H1 (cell line): ENCODE measurements at regions not wholly inside any gene's neighbourhood (a gene's known extent, or its start where the extent isn't known, plus 50 kb on each side); places are given as distances from the start of the nearest gene placed in this dataset.

Experiments
- CTCF ChIA-PET: fragments of 300-600 bp; sonication (Branson Sonifier 250); formaldehyde crosslinking; loops from one replicate; lab custom pipeline; 2021; ENCODE audit not compliant: partially characterized antibody; lab: Charles Lee
- POLR2A ChIA-PET: fragments of 300-600 bp; sonication (Branson Sonifier 250); formaldehyde crosslinking; loops from one replicate; lab custom pipeline; 2021; ENCODE audit warnings: inconsistent platforms; ENCODE audit not compliant: partially characterized antibody; lab: Charles Lee
- DNase-seq, 2 experiments: peaks; one replicate each; pipeline versions ENCODE4 v3.0.0 to v3.0.0-alpha.2; 2010 to 2022; ENCODE audit warnings: low spot score in 2 of 2, low read depth in 1 of 2, mixed read lengths in 1 of 2
- FAIRE-seq: peaks from 2 replicates; lab custom pipeline; 2011; peaks lifted over from hg19 to GRCh38; lab: Jason Lieb, UNC
- H2AFZ ChIP-seq: 2 replicates; pipeline ENCODE4 v1.8.1; 2012; ENCODE audit warnings: low read length, inconsistent platforms
- H2AK5ac ChIP-seq: 2 replicates; pipeline ENCODE4 v1.6.1; 2013; ENCODE audit warnings: low read depth, low read length
- H2BK120ac ChIP-seq: replicated peaks from 2 replicates; pipeline ENCODE3; 2013; ENCODE audit warnings: low read depth, low read length, inconsistent platforms
- H2BK12ac ChIP-seq: 2 replicates; pipeline ENCODE4 v1.6.1; 2013; ENCODE audit warnings: low read depth, low read length
- H2BK15ac ChIP-seq: 2 replicates; pipeline ENCODE4 v1.6.1; 2013; ENCODE audit warnings: low read length
- H2BK20ac ChIP-seq: 2 replicates; pipeline ENCODE4 v1.6.1; 2013; ENCODE audit warnings: low read length
- H2BK5ac ChIP-seq: 2 replicates; pipeline ENCODE4 v1.6.1; 2013; ENCODE audit warnings: low read depth, low read length
- H3K14ac ChIP-seq: 2 replicates; pipeline ENCODE4 v1.6.1; 2013; ENCODE audit warnings: inconsistent platforms; ENCODE audit not compliant: insufficient read length
- H3K18ac ChIP-seq: 2 replicates; pipeline ENCODE4 v1.6.1; 2013; ENCODE audit warnings: low read length; ENCODE audit errors: extremely low read depth
- H3K23ac ChIP-seq: 2 replicates; pipeline ENCODE4 v1.6.1; 2013; ENCODE audit warnings: inconsistent platforms; ENCODE audit not compliant: insufficient read length
- H3K23me2 ChIP-seq: 2 replicates; pipeline ENCODE4 v1.6.1; 2013; ENCODE audit warnings: low read depth, low read length
- H3K27ac ChIP-seq: 2 replicates; pipeline ENCODE4 v1.6.1; 2011; ENCODE audit warnings: low read depth, low read length, inconsistent platforms
- H3K27me3 ChIP-seq, 4 experiments: replicated peaks in 1 of 4; 1 replicate in 1 of 4; 2 replicates in 3 of 4; pipeline versions ENCODE4 v1.6.1 to v1.8.1; 2011 to 2013; ENCODE audit warnings: low read length in 3 of 4, mild to moderate bottlenecking in 3 of 4, inconsistent platforms in 2 of 4, mixed read lengths in 2 of 4, moderate library complexity in 1 of 4; ENCODE audit not compliant: control insufficient read depth in 3 of 4, insufficient read depth in 3 of 4; ENCODE audit errors: extremely low read depth in 1 of 4
- H3K36me3 ChIP-seq, 4 experiments: 2 replicates each; pipeline versions ENCODE4 v1.6.1 to v1.8.1; 2011 to 2013; ENCODE audit warnings: mild to moderate bottlenecking in 4 of 4, low read length in 3 of 4, moderate library complexity in 2 of 4, control low read depth in 1 of 4, inconsistent platforms in 1 of 4; ENCODE audit not compliant: insufficient read depth in 4 of 4, control insufficient read depth in 2 of 4
- H3K4ac ChIP-seq: replicated peaks from 2 replicates; pipeline ENCODE3; 2013; ENCODE audit warnings: low read length, low read depth, mixed read lengths, inconsistent platforms; ENCODE audit not compliant: insufficient read length
- H3K4me1 ChIP-seq, 4 experiments: replicated peaks in 1 of 4; 1 replicate in 1 of 4; 2 replicates in 3 of 4; pipeline versions ENCODE4 v1.6.1 to v1.8.1; 2011 to 2013; ENCODE audit warnings: low read length in 3 of 4, inconsistent platforms in 2 of 4, mixed read lengths in 1 of 4; ENCODE audit not compliant: insufficient read depth in 4 of 4, control insufficient read depth in 3 of 4
- H3K4me2 ChIP-seq, 2 experiments: 2 replicates each; pipeline versions ENCODE4 v1.6.1 to v1.8.1; 2011 to 2013; ENCODE audit warnings: low read depth in 2 of 2, low read length in 2 of 2, control low read depth in 1 of 2, inconsistent platforms in 1 of 2, mild to moderate bottlenecking in 1 of 2; ENCODE audit not compliant: insufficient read depth in 1 of 2
- H3K4me3 ChIP-seq, 4 experiments: fragments of 200-600, 300-600 bp in 1 of 4; sonication (generic), shearing (Covaris generic), sonication (Bioruptor Twin) in 1 of 4; 2 replicates each; pipeline versions ENCODE4 v1.5.1 to v1.8.1; 2011 to 2016; ENCODE audit warnings: low read length in 4 of 4, low read depth in 3 of 4, control low read depth in 2 of 4, inconsistent platforms in 2 of 4, mild to moderate bottlenecking in 2 of 4, mixed read lengths in 1 of 4, moderate library complexity in 1 of 4; ENCODE audit not compliant: insufficient read depth in 2 of 4; ENCODE audit errors: extremely low read depth in 1 of 4
- H3K56ac ChIP-seq: replicated peaks from 2 replicates; pipeline ENCODE3; 2013; ENCODE audit warnings: low read depth, mild to moderate bottlenecking, mixed read lengths, low read length, inconsistent platforms; ENCODE audit not compliant: insufficient read length
- H3K79me1 ChIP-seq: 2 replicates; pipeline ENCODE4 v1.6.1; 2013; ENCODE audit warnings: low read depth, low read length, control low read depth
- H3K79me2 ChIP-seq, 2 experiments: 2 replicates each; pipeline versions ENCODE4 v1.6.1 to v1.8.1; 2012 to 2013; ENCODE audit warnings: low read length in 2 of 2, mild to moderate bottlenecking in 2 of 2, inconsistent platforms in 1 of 2; ENCODE audit not compliant: insufficient read depth in 2 of 2, control insufficient read depth in 1 of 2
- H3K9ac ChIP-seq, 4 experiments: replicated peaks in 1 of 4; 1 replicate in 1 of 4; 2 replicates in 3 of 4; pipeline versions ENCODE4 v1.6.1 to v1.8.1; 2011 to 2013; ENCODE audit warnings: low read depth in 3 of 4, low read length in 3 of 4, control low read depth in 2 of 4, mild to moderate bottlenecking in 2 of 4, moderate library complexity in 2 of 4, inconsistent platforms in 1 of 4; ENCODE audit errors: extremely low read depth in 1 of 4
- H3K9me3 ChIP-seq, 2 experiments: 2 replicates each; pipeline versions ENCODE4 v1.6.1 to v1.8.1; 2012 to 2013; ENCODE audit warnings: mild to moderate bottlenecking in 2 of 2, moderate library complexity in 2 of 2, control low read depth in 1 of 2, inconsistent platforms in 1 of 2, low read depth in 1 of 2, low read length in 1 of 2, mixed read lengths in 1 of 2; ENCODE audit not compliant: insufficient read depth in 2 of 2
- H4K20me1 ChIP-seq, 2 experiments: replicated peaks in 1 of 2; 2 replicates each; pipeline versions ENCODE3 to v1.8.1; 2011 to 2013; ENCODE audit warnings: inconsistent platforms in 2 of 2, low read length in 2 of 2, mild to moderate bottlenecking in 1 of 2; ENCODE audit not compliant: insufficient read depth in 2 of 2, control insufficient read depth in 1 of 2
- H4K5ac ChIP-seq: 2 replicates; pipeline ENCODE4 v1.6.1; 2013; ENCODE audit warnings: low read length, low read depth, mixed read lengths, inconsistent platforms; ENCODE audit not compliant: insufficient read length
- H4K8ac ChIP-seq: 2 replicates; pipeline ENCODE4 v1.8.0; 2013; ENCODE audit warnings: mild to moderate bottlenecking, moderate library complexity, low read length, inconsistent platforms; ENCODE audit not compliant: insufficient read depth; ENCODE audit errors: extremely low read depth
- H4K91ac ChIP-seq: replicated peaks from 2 replicates; pipeline ENCODE3; 2013; ENCODE audit warnings: low read length, mixed read lengths, inconsistent platforms; ENCODE audit not compliant: insufficient read length
- BACH1 ChIP-seq: IDR thresholded peaks from 2 replicates; pipeline ENCODE4 v1.6.1; 2012; ENCODE audit warnings: low read length, improper control_type of control experiment
- CBX5 ChIP-seq: fragments of 300-800, 300-1000 bp; sonication (generic); IDR thresholded peaks from 2 replicates; pipeline ENCODE4 v1.7.1; 2016; ENCODE audit warnings: antibody characterized with exemption, low read length, low read depth
- CBX8 ChIP-seq: fragments of 300-800, 300-1000 bp; sonication (generic); IDR thresholded peaks from 2 replicates; pipeline ENCODE4 v1.7.1; 2016; ENCODE audit warnings: low read depth, low read length, borderline replicate concordance
- EZH2 ChIP-seq: fragments of 200-600 bp; sonication (generic); IDR thresholded peaks from 2 replicates; pipeline ENCODE4 v1.7.1; 2012; ENCODE audit warnings: low read depth, mild to moderate bottlenecking, moderate library complexity, low read length, inconsistent platforms; ENCODE audit not compliant: severe bottlenecking
- JUN ChIP-seq: IDR thresholded peaks from 2 replicates; pipeline ENCODE4 v1.6.1; 2011; ENCODE audit warnings: low read depth, mild to moderate bottlenecking, improper control_type of control experiment, low read length
- JUND ChIP-seq: IDR thresholded peaks from 2 replicates; pipeline ENCODE4 v1.6.1; 2011; ENCODE audit warnings: mild to moderate bottlenecking, improper control_type of control experiment, low read length
- MAFK ChIP-seq: IDR thresholded peaks from 2 replicates; pipeline ENCODE4 v1.6.1; 2012; ENCODE audit warnings: low read depth, mild to moderate bottlenecking, improper control_type of control experiment, low read length
- POU5F1 ChIP-seq: IDR thresholded peaks from 2 replicates; pipeline ENCODE4 v1.6.1; 2011; ENCODE audit warnings: low read depth, mild to moderate bottlenecking, low read length, moderate library complexity
- SIRT6 ChIP-seq: IDR thresholded peaks from one replicate; pipeline ENCODE4 v1.7.1; 2012; ENCODE audit warnings: low read length, inconsistent platforms
- TBP ChIP-seq: IDR thresholded peaks from 2 replicates; pipeline ENCODE4 v1.6.1; 2011; ENCODE audit warnings: low read depth, low read length, improper control_type of control experiment
- TCF12 ChIP-seq: IDR thresholded peaks from 2 replicates; pipeline ENCODE4 v1.6.1; 2011; ENCODE audit warnings: low read depth, mild to moderate bottlenecking, low read length
- WGBS, 2 experiments: shearing (Covaris generic) in 1 of 2; methylation state at CpG; one replicate each; pipeline versions ENCODE4 v1.1.6 to v1.1.7; 2013 to 2015; ENCODE audit warnings: low lambda C conversion rate in 2 of 2, mixed read lengths in 2 of 2, inconsistent platforms in 1 of 2, low coverage in 1 of 2, missing lambda C conversion rate in 1 of 2; ENCODE audit not compliant: insufficient replicate concordance in 2 of 2, insufficient coverage in 1 of 2, insufficient read length in 1 of 2; ENCODE audit errors: extremely low coverage in 1 of 2, missing lambda C conversion rate in 1 of 2; 5-methylcytosine and 5-hydroxymethylcytosine counted together
- TF ChIP-seq, protein P1 (sequence below): IDR thresholded peaks from 2 replicates; pipeline ENCODE4 v1.6.1; 2012; ENCODE audit warnings: low read length, inconsistent platforms

GRCh38 chr4:108287834-108288413 lies 119.2 kb upstream of the LEF1 start:
- no peak overlapping the region for H4K8ac ChIP-seq
- H4K5ac ChIP-seq: no peak overlapping the region
- POLR2A ChIA-PET: no interaction called here
- H3K27ac ChIP-seq: no peak overlapping the region
- H2BK120ac ChIP-seq: no peak overlapping the region
- CTCF ChIA-PET: interaction anchor here (0.7 to 2.1 kb wide), 2 partner anchors 9 to 11 kb away, joined by 3 to 4 read pairs; no protein-coding TSS in a partner anchor
- H3K36me3 ChIP-seq: no peaks in the 10 kb centered on the region
- H2BK12ac ChIP-seq: no peak overlapping the region
- no peak overlapping the region for H3K4me2 ChIP-seq
- no peak overlapping the region for H2AFZ ChIP-seq
- no peak overlapping the region for H2AK5ac ChIP-seq
- H3K4ac ChIP-seq: no peak overlapping the region
- H3K4me3 ChIP-seq: no peak overlapping the region
- WGBS, 2 experiments: 85% methylated on average over 1 of the region's 1 CpG; no CpG with 5 or more reads in 1 of the 2 experiments
- no peak overlapping the region for H3K23ac ChIP-seq
- H3K27me3 ChIP-seq: peaks cover 0 to 1% (median 0%) of the 10 kb centered on the region in 4 experiments; a peak in 1 of 7 replicates
- no peaks in the 10 kb centered on the region for H3K23me2 ChIP-seq
- H2BK20ac ChIP-seq: no peak overlapping the region
- no peaks in the 10 kb centered on the region for H3K4me1 ChIP-seq
- no peaks in the 10 kb centered on the region for H3K9me3 ChIP-seq
- H3K14ac ChIP-seq: no peak overlapping the region
- no peak overlapping the region for H3K56ac ChIP-seq
- H3K18ac ChIP-seq: no peak overlapping the region
- no peak overlapping the region for H3K9ac ChIP-seq
- H2BK15ac ChIP-seq: no peak overlapping the region
- H3K79me1 ChIP-seq: no peaks in the 10 kb centered on the region
- no peak overlapping the region for H4K91ac ChIP-seq
- no peaks in the 10 kb centered on the region for H3K79me2 ChIP-seq
- peak; percentile 32 for FAIRE-seq
- H4K20me1 ChIP-seq: no peaks in the 10 kb centered on the region
- H2BK5ac ChIP-seq: no peak overlapping the region
- DNase-seq: no peak
- TF ChIP-seq JUND (no peak), TCF12 (no peak), POU5F1 (no peak), CBX8 (no peak), TBP (no peak), CBX5 (no peak), JUN (no peak), SIRT6 (no peak), BACH1 (no peak), EZH2 (no peak), MAFK (no peak)
- TF ChIP-seq, protein P1, sequence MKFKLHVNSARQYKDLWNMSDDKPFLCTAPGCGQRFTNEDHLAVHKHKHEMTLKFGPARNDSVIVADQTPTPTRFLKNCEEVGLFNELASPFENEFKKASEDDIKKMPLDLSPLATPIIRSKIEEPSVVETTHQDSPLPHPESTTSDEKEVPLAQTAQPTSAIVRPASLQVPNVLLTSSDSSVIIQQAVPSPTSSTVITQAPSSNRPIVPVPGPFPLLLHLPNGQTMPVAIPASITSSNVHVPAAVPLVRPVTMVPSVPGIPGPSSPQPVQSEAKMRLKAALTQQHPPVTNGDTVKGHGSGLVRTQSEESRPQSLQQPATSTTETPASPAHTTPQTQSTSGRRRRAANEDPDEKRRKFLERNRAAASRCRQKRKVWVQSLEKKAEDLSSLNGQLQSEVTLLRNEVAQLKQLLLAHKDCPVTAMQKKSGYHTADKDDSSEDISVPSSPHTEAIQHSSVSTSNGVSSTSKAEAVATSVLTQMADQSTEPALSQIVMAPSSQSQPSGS: no peak
